Erythroblast (primary cell): ENCODE measurements at regions not wholly inside any gene's neighbourhood (a gene's known extent, or its start where the extent isn't known, plus 50 kb on each side); places are given as distances from the start of the nearest gene placed in this dataset.

ENCODE experiments used
- DNase-seq, 2 experiments: peaks; one replicate each; lab custom pipeline; 2025; lab: John Stamatoyannopoulos, UW
- GATA1 ChIP-seq: IDR thresholded peaks from 2 replicates; pipeline ENCODE4 v1.6.1; 2011; ENCODE audit warnings: low read depth, mild to moderate bottlenecking, control low read depth, low read length, moderate library complexity
- POLR2A ChIP-seq: IDR thresholded peaks from 2 replicates; pipeline ENCODE4 v1.6.1; 2011; ENCODE audit warnings: mild to moderate bottlenecking, low read length

GRCh38 chr6:63066055-63066704 lies 145.1 kb upstream of the FKBP1C start:
- DNase-seq = no peak
- TF ChIP-seq GATA1 = no peak
- TF ChIP-seq POLR2A = no peak

GRCh38 chr6:63094947-63095346 lies 116.3 kb upstream of the FKBP1C start:
- TF ChIP-seq GATA1 (no peak), POLR2A (no peak)
- no peak for DNase-seq

GRCh38 chr6:63097222-63097621 lies 114.0 kb upstream of the FKBP1C start:
- TF ChIP-seq GATA1 (no peak), POLR2A (no peak)
- DNase-seq = no peak

DNA sequence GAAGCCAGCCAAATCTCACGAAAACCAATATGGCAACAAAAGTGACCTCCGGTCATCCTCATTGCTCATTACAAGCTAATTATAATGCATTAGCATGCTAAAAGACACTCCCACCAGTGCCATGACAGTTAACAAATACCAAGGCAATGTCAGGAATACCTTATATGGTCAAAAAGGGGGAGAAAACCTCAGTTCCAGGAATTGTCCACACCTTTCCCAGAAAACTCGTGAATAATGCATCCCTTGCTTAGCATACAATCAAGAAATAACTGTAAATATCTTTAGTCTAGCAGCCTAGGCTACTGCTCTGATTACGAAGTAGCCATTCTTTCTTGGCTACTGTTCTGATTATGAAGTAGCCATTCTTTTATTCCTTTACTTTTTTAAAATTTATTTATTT lies 112.5 kb upstream of the FKBP1C start:
- no peak for DNase-seq
- TF ChIP-seq POLR2A (no peak), GATA1 (no peak)

- TF ChIP-seq GATA1 = no peak
- TF ChIP-seq POLR2A = no peak
- DNase-seq = no peak
Observed at GRCh38 chr6:63099772-63100459, 111.4 kb upstream of the FKBP1C start.

GRCh38 chr6:63114610-63115211 lies 96.6 kb upstream of the FKBP1C start:
- no peak for DNase-seq
- TF ChIP-seq GATA1 = no peak
- TF ChIP-seq POLR2A = no peak

DNA sequence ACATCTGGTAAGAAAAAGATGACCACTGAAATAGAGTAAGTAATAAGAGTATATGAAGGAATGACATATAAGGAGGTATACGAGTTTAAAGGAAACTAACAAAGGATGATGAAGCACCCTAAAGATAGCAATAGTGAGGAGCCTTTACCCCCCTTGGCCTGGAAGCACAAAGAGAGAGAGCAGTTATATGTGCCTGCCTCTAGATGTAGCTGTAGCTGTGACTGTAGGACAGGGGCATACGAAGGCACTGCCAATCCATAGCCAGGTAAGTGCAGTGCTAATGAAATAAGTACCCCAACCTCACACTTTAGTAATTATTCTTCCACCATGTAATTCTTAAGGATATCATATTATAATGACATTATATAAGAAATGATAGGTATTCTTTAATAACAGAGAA lies 90.1 kb upstream of the FKBP1C start:
- no peak for TF ChIP-seq GATA1
- TF ChIP-seq POLR2A = no peak

GRCh38 chr6:63140114-63140513 lies 71.2 kb upstream of the FKBP1C start:
- DNase-seq = no peak
- TF ChIP-seq POLR2A (no peak), GATA1 (no peak)

More for the DNA sequence above, 90.1 kb upstream of the FKBP1C start:
- DNase-seq = no peak

DNA sequence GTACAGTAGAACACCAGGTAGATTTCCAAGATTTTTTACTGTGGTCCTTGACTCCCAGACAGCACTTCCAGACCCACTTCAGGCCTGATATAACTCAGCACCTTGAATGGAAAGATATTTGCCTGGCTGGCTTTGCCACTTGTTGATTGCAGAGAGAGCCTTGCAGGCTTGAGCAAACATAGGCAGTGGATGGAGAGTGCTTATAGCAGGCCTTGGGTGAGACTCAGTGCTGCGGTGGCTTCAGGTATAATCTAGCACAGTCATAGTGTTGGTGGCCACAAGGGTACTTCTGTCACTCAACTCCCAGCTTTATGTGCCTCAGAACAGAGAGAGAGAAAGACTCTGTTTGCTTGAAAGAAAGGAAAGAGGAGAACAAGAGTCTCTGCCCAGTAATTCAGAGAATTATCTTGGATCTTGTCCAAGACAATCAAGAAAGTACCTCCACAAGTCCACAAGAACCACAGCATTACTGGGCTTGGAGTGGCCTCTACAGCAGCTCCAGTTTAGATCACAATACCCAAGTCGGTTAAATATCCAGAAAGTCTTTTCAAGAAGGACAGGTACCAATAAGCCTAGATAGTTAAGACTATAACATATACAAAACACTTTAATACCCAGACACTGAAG lies 70.5 kb upstream of the FKBP1C start:
- DNase-seq = no peak
- TF ChIP-seq POLR2A = no peak
- no peak for TF ChIP-seq GATA1

DNA sequence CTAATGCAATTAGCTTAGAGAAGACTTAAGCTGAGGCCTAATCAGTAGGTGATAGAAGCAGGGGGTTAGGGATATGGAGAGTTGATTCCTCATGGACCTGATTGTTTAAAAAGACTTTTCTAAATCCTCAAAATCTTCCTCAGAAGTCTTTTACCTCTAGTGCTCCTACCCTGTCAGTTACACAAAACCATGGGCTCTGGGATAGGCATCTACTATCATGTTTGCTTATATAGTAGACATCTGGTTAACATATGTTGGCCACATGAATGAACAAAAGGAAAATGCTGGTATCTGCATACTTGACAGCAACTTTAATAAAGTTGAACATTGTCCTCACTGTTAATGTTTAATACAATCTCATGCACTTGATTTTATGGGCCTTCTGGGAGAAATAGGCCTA lies 61.5 kb upstream of the FKBP1C start:
- DNase-seq = no peak
- no peak for TF ChIP-seq POLR2A
- TF ChIP-seq GATA1 = no peak

DNA sequence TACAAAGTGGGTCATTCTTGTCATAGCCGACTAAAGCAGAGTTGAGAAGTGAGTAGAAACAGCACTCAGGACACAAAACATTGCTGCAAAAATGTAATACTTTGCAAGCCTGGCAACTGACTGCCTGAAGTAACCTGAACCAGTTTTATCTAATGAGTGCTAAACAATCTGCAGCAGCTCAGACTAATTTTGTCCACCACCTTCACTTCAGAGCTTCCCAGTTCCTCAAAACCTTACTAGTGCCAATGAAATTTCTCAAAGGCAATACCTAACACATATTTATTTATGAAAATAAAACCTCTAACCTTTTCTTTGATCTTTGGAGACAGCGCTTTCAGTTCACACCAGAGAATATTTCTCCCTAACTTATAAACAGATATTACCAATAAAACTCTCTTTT lies 56.7 kb upstream of the FKBP1C start:
- TF ChIP-seq POLR2A (no peak), GATA1 (no peak)
- DNase-seq = no peak
